ENCODE measurements at regions not wholly inside any gene's neighbourhood (a gene's known extent, or its start where the extent isn't known, plus 50 kb on each side); places are given as distances from the start of the nearest gene placed in this dataset.

GRCh38 chr1:68963353-68963752, 466.5 kb upstream of the DEPDC1 start:
- H3K4me3 ChIP-seq (ENCODE audit: low read depth, low read length): no peak overlapping the region
- DNase-seq (ENCODE audit: low read depth, low spot score): peak; percentile 41
- TF ChIP-seq CTCF (IDR thresholded peaks at IDR 0.05; ENCODE audit: low read depth, low read length): no peak
- in situ Hi-C loops (cut with HindIII; ENCODE audit: low sequenced_read_pairs): no loop called here

- no peak overlapping the region for H3K4me3 ChIP-seq (ENCODE audit: low read depth, low read length)
- in situ Hi-C loops (cut with HindIII; ENCODE audit: low sequenced_read_pairs): no loop called here
- no peak for TF ChIP-seq CTCF (IDR thresholded peaks at IDR 0.05; ENCODE audit: low read depth, low read length)
- peak; percentile 55 for DNase-seq (ENCODE audit: low read depth, low spot score)
Observed at GRCh38 chr1:68969441-68969840, 472.6 kb upstream of the DEPDC1 start.

GRCh38 chr1:68970571-68970970, 473.7 kb upstream of the DEPDC1 start:
- in situ Hi-C loops (cut with HindIII; ENCODE audit: low sequenced_read_pairs): no loop called here
- H3K4me3 ChIP-seq (ENCODE audit: low read depth, low read length): no peak overlapping the region
- DNase-seq (ENCODE audit: low read depth, low spot score): no peak
- TF ChIP-seq CTCF (IDR thresholded peaks at IDR 0.05; ENCODE audit: low read depth, low read length): no peak

GRCh38 chr1:68973459-68974244, 476.8 kb upstream of the DEPDC1 start:
- no peak for TF ChIP-seq CTCF (IDR thresholded peaks at IDR 0.05; ENCODE audit: low read depth, low read length)
- DNase-seq (ENCODE audit: low read depth, low spot score): peak; percentile 75
- in situ Hi-C loops (cut with HindIII; ENCODE audit: low sequenced_read_pairs): no loop called here
- no peak overlapping the region for H3K4me3 ChIP-seq (ENCODE audit: low read depth, low read length)

- TF ChIP-seq CTCF (IDR thresholded peaks at IDR 0.05; ENCODE audit: low read depth, low read length): no peak
- in situ Hi-C loops (cut with HindIII; ENCODE audit: low sequenced_read_pairs): no loop called here
- no peak overlapping the region for H3K4me3 ChIP-seq (ENCODE audit: low read depth, low read length)
- DNase-seq (ENCODE audit: low read depth, low spot score): no peak
Observed at GRCh38 chr1:68974447-68974846, 477.6 kb upstream of the DEPDC1 start.

GRCh38 chr1:68975212-68975933, 478.5 kb upstream of the DEPDC1 start:
- TF ChIP-seq CTCF (IDR thresholded peaks at IDR 0.05; ENCODE audit: low read depth, low read length): no peak
- in situ Hi-C loops (cut with HindIII; ENCODE audit: low sequenced_read_pairs): no loop called here
- no peak overlapping the region for H3K4me3 ChIP-seq (ENCODE audit: low read depth, low read length)
- DNase-seq (ENCODE audit: low read depth, low spot score): peak; percentile 36

Data from astrocyte of the spinal cord (primary cell).